Loucy (cell line): ENCODE measurements at regions not wholly inside any gene's neighbourhood (a gene's known extent, or its start where the extent isn't known, plus 50 kb on each side); places are given as distances from the start of the nearest gene placed in this dataset.

Experiments
- EZH2phosphoT487 ChIP-seq: fragments of 200-600 bp; IDR thresholded peaks from 2 replicates; pipeline ENCODE4 v1.6.1; 2018; ENCODE audit warnings: antibody characterized with exemption, mild to moderate bottlenecking, moderate library complexity, borderline replicate concordance
- TF ChIP-seq, protein P1 (sequence below): fragments of 200-600 bp; sonication (generic); conservative IDR thresholded peaks from 2 replicates; pipeline ENCODE4 v1.5.1; 2014; ENCODE audit warnings: mild to moderate bottlenecking, antibody characterized with exemption, low read length

DNA sequence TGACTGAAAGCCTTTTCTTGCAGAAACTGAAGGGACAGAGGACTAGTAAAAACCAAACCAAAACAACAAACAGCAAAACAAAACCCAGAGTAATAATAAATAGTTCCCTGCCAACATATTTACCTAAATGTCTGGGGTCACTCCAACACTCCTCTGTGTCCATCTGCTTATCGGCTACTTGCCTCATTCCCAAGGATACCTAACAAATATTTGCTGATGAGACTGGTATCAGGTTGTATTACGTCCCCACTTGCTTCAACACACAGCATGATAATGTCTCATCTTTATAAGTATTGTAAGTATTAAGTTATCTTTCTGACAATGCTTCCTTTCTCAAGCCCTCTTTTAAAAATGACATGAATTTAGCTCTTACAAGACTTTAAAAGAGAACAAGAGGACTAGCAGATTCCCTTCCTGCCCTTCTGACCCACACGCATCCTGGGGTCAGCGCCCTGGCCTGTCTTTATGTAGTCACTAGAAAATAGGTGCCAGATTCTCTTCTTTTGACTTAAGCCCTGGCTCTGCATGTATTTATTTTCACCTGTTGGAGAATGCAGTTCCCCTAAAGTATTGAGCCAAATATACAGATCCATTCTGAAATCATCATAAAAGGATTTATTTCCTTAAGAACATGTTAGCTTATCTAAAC lies 110.2 kb downstream of the SEM1 start:
- TF ChIP-seq, protein P1, sequence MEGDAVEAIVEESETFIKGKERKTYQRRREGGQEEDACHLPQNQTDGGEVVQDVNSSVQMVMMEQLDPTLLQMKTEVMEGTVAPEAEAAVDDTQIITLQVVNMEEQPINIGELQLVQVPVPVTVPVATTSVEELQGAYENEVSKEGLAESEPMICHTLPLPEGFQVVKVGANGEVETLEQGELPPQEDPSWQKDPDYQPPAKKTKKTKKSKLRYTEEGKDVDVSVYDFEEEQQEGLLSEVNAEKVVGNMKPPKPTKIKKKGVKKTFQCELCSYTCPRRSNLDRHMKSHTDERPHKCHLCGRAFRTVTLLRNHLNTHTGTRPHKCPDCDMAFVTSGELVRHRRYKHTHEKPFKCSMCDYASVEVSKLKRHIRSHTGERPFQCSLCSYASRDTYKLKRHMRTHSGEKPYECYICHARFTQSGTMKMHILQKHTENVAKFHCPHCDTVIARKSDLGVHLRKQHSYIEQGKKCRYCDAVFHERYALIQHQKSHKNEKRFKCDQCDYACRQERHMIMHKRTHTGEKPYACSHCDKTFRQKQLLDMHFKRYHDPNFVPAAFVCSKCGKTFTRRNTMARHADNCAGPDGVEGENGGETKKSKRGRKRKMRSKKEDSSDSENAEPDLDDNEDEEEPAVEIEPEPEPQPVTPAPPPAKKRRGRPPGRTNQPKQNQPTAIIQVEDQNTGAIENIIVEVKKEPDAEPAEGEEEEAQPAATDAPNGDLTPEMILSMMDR, result no peak
- no peak for TF ChIP-seq EZH2phosphoT487
